Stomach (tissue), 4 donors: ENCODE measurements at regions not wholly inside any gene's neighbourhood (a gene's known extent, or its start where the extent isn't known, plus 50 kb on each side); places are given as distances from the start of the nearest gene placed in this dataset.

Experiments used
- EP300 ChIP-seq: sonication (generic); formaldehyde crosslinking; IDR thresholded peaks from one replicate; pipeline ENCODE4 v1.6.1; 2017; ENCODE audit warnings: antibody characterized with exemption
- POLR2A ChIP-seq, 4 donors: fragments of 450-650 bp; IDR thresholded peaks; one replicate each; pipeline ENCODE4 v1.6.1; 2016; ENCODE audit warnings: antibody characterized with exemption in 4 of 4, control low read depth in 2 of 4, mild to moderate bottlenecking in 1 of 4, moderate library complexity in 1 of 4
- POLR2AphosphoS5 ChIP-seq, 3 donors: sonication (generic); formaldehyde crosslinking; IDR thresholded peaks; one replicate each; pipeline ENCODE4 v1.6.1; 2016; ENCODE audit warnings: antibody characterized with exemption in 3 of 3
- TF ChIP-seq, protein P1 (sequence below), 7 experiments: fragments of 450-650 bp in 4 of 7; fragments of 200-600 bp in 3 of 7; sonication (generic) in 3 of 7; IDR thresholded peaks; one replicate each; pipeline ENCODE4 v1.5.1; 2016 to 2019; ENCODE audit warnings: antibody characterized with exemption in 7 of 7, control low read depth in 2 of 7, mild to moderate bottlenecking in 1 of 7

DNA sequence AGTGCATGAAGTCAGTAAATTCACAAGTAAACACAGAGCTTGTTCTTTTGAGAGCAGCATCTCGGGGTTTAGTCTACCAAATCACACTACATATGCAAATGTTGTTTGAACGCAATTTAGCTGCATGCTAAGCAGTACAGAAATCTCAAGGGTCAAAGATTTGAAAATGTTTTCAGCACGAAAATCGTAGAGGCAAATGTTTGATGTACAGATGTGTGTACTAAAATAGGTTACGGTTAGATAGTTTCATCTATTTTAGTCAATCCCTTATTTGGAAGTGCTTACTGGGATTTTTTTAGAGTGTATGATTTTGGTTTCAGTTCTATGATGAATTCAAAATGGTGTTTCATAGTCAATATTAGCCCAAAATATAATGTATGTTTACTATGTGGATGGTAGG is 1928.2 kb upstream of the TENM3 start:
- TF ChIP-seq, protein P1, sequence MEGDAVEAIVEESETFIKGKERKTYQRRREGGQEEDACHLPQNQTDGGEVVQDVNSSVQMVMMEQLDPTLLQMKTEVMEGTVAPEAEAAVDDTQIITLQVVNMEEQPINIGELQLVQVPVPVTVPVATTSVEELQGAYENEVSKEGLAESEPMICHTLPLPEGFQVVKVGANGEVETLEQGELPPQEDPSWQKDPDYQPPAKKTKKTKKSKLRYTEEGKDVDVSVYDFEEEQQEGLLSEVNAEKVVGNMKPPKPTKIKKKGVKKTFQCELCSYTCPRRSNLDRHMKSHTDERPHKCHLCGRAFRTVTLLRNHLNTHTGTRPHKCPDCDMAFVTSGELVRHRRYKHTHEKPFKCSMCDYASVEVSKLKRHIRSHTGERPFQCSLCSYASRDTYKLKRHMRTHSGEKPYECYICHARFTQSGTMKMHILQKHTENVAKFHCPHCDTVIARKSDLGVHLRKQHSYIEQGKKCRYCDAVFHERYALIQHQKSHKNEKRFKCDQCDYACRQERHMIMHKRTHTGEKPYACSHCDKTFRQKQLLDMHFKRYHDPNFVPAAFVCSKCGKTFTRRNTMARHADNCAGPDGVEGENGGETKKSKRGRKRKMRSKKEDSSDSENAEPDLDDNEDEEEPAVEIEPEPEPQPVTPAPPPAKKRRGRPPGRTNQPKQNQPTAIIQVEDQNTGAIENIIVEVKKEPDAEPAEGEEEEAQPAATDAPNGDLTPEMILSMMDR (IDR thresholded peaks at IDR 0.05) = no peak
- TF ChIP-seq EP300 (no peak), POLR2AphosphoS5 (IDR thresholded peaks at IDR 0.05) (no peak), POLR2A (IDR thresholded peaks at IDR 0.05) (no peak)
